Colonic mucosa (tissue), 4 donors: ENCODE measurements at regions not wholly inside any gene's neighbourhood (a gene's known extent, or its start where the extent isn't known, plus 50 kb on each side); places are given as distances from the start of the nearest gene placed in this dataset.

Source experiments
- DNase-seq: peaks from one replicate; pipeline ENCODE4 v3.0.0-alpha.2; 2020
- H3K27ac ChIP-seq: fragments of 200-600 bp; one replicate; pipeline ENCODE4 v1.8.0; 2021
- H3K27me3 ChIP-seq: fragments of 200-600 bp; one replicate; pipeline ENCODE4 v1.8.0; 2021
- H3K36me3 ChIP-seq: fragments of 200-600 bp; one replicate; pipeline ENCODE4 v1.8.0; 2021
- H3K4me1 ChIP-seq: fragments of 200-600 bp; one replicate; pipeline ENCODE4 v1.8.0; 2021; ENCODE audit warnings: mild to moderate bottlenecking
- H3K4me3 ChIP-seq: fragments of 200-600 bp; one replicate; pipeline ENCODE4 v1.8.0; 2021
- H3K9ac ChIP-seq, 2 donors: one replicate each; pipeline ENCODE4 v1.7.0; 2013; ENCODE audit warnings: control low read depth in 2 of 2, low read depth in 2 of 2, low read length in 2 of 2
- H3K9me3 ChIP-seq: fragments of 200-600 bp; one replicate; pipeline ENCODE4 v1.8.0; 2021
- intact Hi-C: fragments of 100-400 bp; cut with DNase I; formaldehyde crosslinking; loops from one replicate; pipeline ENCODE4 v1.14.1; 2022
- TF ChIP-seq, protein P1 (sequence below): fragments of 200-600 bp; IDR thresholded peaks from one replicate; pipeline ENCODE4 v1.8.0; 2022; ENCODE audit warnings: antibody characterized with exemption, mild to moderate bottlenecking
- donor health status: healthy.
- donor health status: DM: no; HTN: no; CAD: no.
- donor health status: DM: no; HTN: no; CAD: no.

- intact Hi-C loops = no loop called here
- Histone ChIP-seq H3K9me3 (no peaks in the 10 kb centered on the region), H3K4me1 (no peaks in the 10 kb centered on the region), H3K27me3 (no peaks in the 10 kb centered on the region), H3K9ac (no peak overlapping the region), H3K36me3 (no peaks in the 10 kb centered on the region), H3K27ac (no peak overlapping the region), H3K4me3 (no peak overlapping the region)
- no peak for DNase-seq
- TF ChIP-seq, protein P1, sequence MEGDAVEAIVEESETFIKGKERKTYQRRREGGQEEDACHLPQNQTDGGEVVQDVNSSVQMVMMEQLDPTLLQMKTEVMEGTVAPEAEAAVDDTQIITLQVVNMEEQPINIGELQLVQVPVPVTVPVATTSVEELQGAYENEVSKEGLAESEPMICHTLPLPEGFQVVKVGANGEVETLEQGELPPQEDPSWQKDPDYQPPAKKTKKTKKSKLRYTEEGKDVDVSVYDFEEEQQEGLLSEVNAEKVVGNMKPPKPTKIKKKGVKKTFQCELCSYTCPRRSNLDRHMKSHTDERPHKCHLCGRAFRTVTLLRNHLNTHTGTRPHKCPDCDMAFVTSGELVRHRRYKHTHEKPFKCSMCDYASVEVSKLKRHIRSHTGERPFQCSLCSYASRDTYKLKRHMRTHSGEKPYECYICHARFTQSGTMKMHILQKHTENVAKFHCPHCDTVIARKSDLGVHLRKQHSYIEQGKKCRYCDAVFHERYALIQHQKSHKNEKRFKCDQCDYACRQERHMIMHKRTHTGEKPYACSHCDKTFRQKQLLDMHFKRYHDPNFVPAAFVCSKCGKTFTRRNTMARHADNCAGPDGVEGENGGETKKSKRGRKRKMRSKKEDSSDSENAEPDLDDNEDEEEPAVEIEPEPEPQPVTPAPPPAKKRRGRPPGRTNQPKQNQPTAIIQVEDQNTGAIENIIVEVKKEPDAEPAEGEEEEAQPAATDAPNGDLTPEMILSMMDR = no peak
Measured at GRCh38 chr11:62020661-62021060, 53.2 kb upstream of the FTH1 start.

- Histone ChIP-seq H3K9ac (no peak overlapping the region), H3K27me3 (no peaks in the 10 kb centered on the region), H3K9me3 (no peaks in the 10 kb centered on the region), H3K27ac (no peak overlapping the region), H3K4me3 (no peak overlapping the region), H3K36me3 (no peaks in the 10 kb centered on the region), H3K4me1 (no peaks in the 10 kb centered on the region)
- DNase-seq = no peak
- TF ChIP-seq, protein P1 = no peak
- intact Hi-C loops = no loop called here
Measured at GRCh38 chr11:62018981-62019664, 51.7 kb upstream of the FTH1 start.

DNA sequence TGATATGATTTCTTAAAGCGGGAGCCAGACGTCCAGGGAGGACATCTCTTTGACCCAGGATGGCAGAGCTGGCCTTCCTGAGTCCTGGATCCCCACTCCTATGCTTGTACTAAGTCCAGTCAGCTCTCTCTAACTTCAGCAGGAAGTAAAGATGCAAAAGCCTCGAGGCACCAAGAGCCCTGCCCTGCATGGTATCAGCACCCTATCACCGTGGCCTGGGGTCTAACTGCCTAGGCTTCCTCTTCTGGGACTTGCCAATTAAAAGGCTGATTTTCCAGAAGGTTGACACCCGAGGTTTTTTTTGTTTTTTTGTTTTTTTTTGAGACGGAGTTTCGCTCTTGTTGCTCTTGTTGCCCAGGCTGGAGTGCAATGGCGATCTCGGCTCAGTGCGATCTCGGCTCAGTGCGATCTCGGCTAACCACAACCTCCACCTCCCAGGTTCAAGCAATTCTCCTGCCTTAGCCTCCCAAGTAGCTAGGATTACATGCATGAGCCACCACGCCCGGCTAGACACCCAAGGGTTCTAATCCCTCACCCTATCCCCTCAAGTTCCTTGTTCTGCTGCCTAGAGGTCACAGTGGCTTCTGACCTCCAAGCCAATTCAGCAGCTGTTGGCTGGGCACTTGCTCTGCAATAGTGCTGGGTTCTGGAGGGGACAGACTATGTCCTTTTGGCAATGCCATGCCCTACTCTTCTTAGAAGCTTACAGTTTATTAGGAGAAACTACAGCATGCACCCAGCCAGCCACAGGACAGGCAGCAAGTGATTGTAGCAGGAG, 50.6 kb upstream of the FTH1 start:
- no peak overlapping the region for H3K9ac ChIP-seq
- no peaks in the 10 kb centered on the region for H3K36me3 ChIP-seq
- intact Hi-C loops = no loop called here
- H3K27me3 ChIP-seq = no peaks in the 10 kb centered on the region
- TF ChIP-seq, protein P1 = no peak
- no peak for DNase-seq
- no peaks in the 10 kb centered on the region for H3K4me1 ChIP-seq
- H3K4me3 ChIP-seq = no peak overlapping the region
- H3K27ac ChIP-seq = no peak overlapping the region
- no peaks in the 10 kb centered on the region for H3K9me3 ChIP-seq
